SIG-M5 treated with dmso at 0.1 percent for 504 hours (cell line): ENCODE measurements at regions not wholly inside any gene's neighbourhood (a gene's known extent, or its start where the extent isn't known, plus 50 kb on each side); places are given as distances from the start of the nearest gene placed in this dataset.

Experiments
- DNase-seq: peaks from one replicate; lab custom pipeline; 2025; ENCODE audit not compliant: unreplicated experiment; lab: John Stamatoyannopoulos, UW

GRCh38 chr20:16944745-16945144, 196.6 kb downstream of the OTOR start:
- DNase-seq, result no peak

- no peak for DNase-seq
Observed at GRCh38 chr20:16945619-16946018, 197.5 kb downstream of the OTOR start.

GRCh38 chr20:16946097-16946496, 197.9 kb downstream of the OTOR start:
- DNase-seq, result no peak

GRCh38 chr20:16947479-16947878, 199.3 kb downstream of the OTOR start:
- no peak for DNase-seq

GRCh38 chr20:16951876-16952275, 203.7 kb downstream of the OTOR start:
- DNase-seq, result no peak

GRCh38 chr20:16952965-16953364, 204.8 kb downstream of the OTOR start:
- no peak for DNase-seq

- no peak for DNase-seq
Observed at GRCh38 chr20:16953858-16954257, 205.7 kb downstream of the OTOR start.

- DNase-seq, result no peak
Observed at GRCh38 chr20:16955462-16955861, 207.3 kb downstream of the OTOR start.

- no peak for DNase-seq
Observed at GRCh38 chr20:16955971-16956370, 207.8 kb downstream of the OTOR start.

- DNase-seq, result no peak
Observed at GRCh38 chr20:16965401-16965800, 217.2 kb downstream of the OTOR start.

- no peak for DNase-seq
Observed at GRCh38 chr20:16966276-16966880, 218.2 kb downstream of the OTOR start.

GRCh38 chr20:16968099-16968498, 219.9 kb downstream of the OTOR start:
- no peak for DNase-seq

GRCh38 chr20:16970776-16971175, 222.6 kb downstream of the OTOR start:
- DNase-seq, result no peak

GRCh38 chr20:16974080-16974854, 226.1 kb downstream of the OTOR start:
- DNase-seq, result no peak

- no peak for DNase-seq
Observed at GRCh38 chr20:16974855-16975162, 226.7 kb downstream of the OTOR start.

GRCh38 chr20:16975682-16976081, 227.5 kb downstream of the OTOR start:
- no peak for DNase-seq

GRCh38 chr20:16978497-16978896, 230.3 kb downstream of the OTOR start:
- DNase-seq, result no peak

- no peak for DNase-seq
Observed at GRCh38 chr20:16982091-16982726, 234.1 kb downstream of the OTOR start.

GRCh38 chr20:16984481-16984880, 236.3 kb downstream of the OTOR start:
- no peak for DNase-seq

GRCh38 chr20:17003170-17003870, 223.5 kb upstream of the PCSK2 start:
- DNase-seq, result no peak

GRCh38 chr20:17010181-17010580, 216.7 kb upstream of the PCSK2 start:
- no peak for DNase-seq
